ENCODE measurements at regions not wholly inside any gene's neighbourhood (a gene's known extent, or its start where the extent isn't known, plus 50 kb on each side); places are given as distances from the start of the nearest gene placed in this dataset.

GRCh38 chr7:46746695-46747687, 825.9 kb upstream of the IGFBP3 start:
- TF ChIP-seq CTCF (IDR thresholded peaks at IDR 0.05) = no peak

GRCh38 chr7:46745707-46746090, 824.6 kb upstream of the IGFBP3 start:
- Mint-ChIP-seq H3K36me3 (ENCODE audit: low read depth) (no peaks in the 10 kb centered on the region), H3K27me3 (ENCODE audit: insufficient read depth) (peaks cover 3% of the 10 kb centered on the region; the same call in 1 of the 2 replicates), H3K4me1 (ENCODE audit: low read depth) (peaks cover 49% of the 10 kb centered on the region), H3K9me3 (no peaks in the 10 kb centered on the region), H3K27ac (no peak overlapping the region; the same call in 1 of the 2 replicates), H3K4me3 (no peak overlapping the region)
- DNase-seq = no peak
- peak; percentile 24; the same call in 1 of the 2 replicates for TF ChIP-seq CTCF (IDR thresholded peaks at IDR 0.05)

More at GRCh38 chr7:46746695-46747687, 825.9 kb upstream of the IGFBP3 start:
- no peak overlapping the region for H3K27ac Mint-ChIP-seq
- no peaks in the 10 kb centered on the region for H3K36me3 Mint-ChIP-seq (ENCODE audit: low read depth)
- no peak overlapping the region for H3K4me3 Mint-ChIP-seq
- DNase-seq = no peak
- H3K27me3 Mint-ChIP-seq (ENCODE audit: insufficient read depth) = peaks cover 1% of the 10 kb centered on the region; the same call in 1 of the 2 replicates
- H3K9me3 Mint-ChIP-seq = no peaks in the 10 kb centered on the region
- peaks cover 60% of the 10 kb centered on the region for H3K4me1 Mint-ChIP-seq (ENCODE audit: low read depth)

- H3K27me3 Mint-ChIP-seq (ENCODE audit: insufficient read depth) = peaks cover 3% of the 10 kb centered on the region; the same call in 1 of the 2 replicates
- no peaks in the 10 kb centered on the region for H3K36me3 Mint-ChIP-seq (ENCODE audit: low read depth)
- no peak overlapping the region; the same call in 1 of the 2 replicates for H3K27ac Mint-ChIP-seq
- DNase-seq = peak; percentile 15
- H3K4me3 Mint-ChIP-seq = no peak overlapping the region
- no peaks in the 10 kb centered on the region for H3K9me3 Mint-ChIP-seq
- no peak for TF ChIP-seq CTCF (IDR thresholded peaks at IDR 0.05)
- H3K4me1 Mint-ChIP-seq (ENCODE audit: low read depth) = peaks cover 46% of the 10 kb centered on the region
Measured at GRCh38 chr7:46744957-46745706, 824.1 kb upstream of the IGFBP3 start.

- DNase-seq = no peak
- peaks cover 50% of the 10 kb centered on the region for H3K4me1 Mint-ChIP-seq (ENCODE audit: low read depth)
- peaks cover 3% of the 10 kb centered on the region; the same call in 1 of the 2 replicates for H3K27me3 Mint-ChIP-seq (ENCODE audit: insufficient read depth)
- TF ChIP-seq CTCF (IDR thresholded peaks at IDR 0.05) = no peak
- H3K9me3 Mint-ChIP-seq = no peaks in the 10 kb centered on the region
- no peak overlapping the region for H3K27ac Mint-ChIP-seq
- H3K36me3 Mint-ChIP-seq (ENCODE audit: low read depth) = no peaks in the 10 kb centered on the region
- H3K4me3 Mint-ChIP-seq = no peak overlapping the region
Measured at GRCh38 chr7:46742601-46743000, 821.5 kb upstream of the IGFBP3 start.

- no peak overlapping the region for H3K27ac Mint-ChIP-seq
- no peaks in the 10 kb centered on the region for H3K9me3 Mint-ChIP-seq
- no peak overlapping the region for H3K4me3 Mint-ChIP-seq
- no peak for DNase-seq
- H3K36me3 Mint-ChIP-seq (ENCODE audit: low read depth) = no peaks in the 10 kb centered on the region
- H3K27me3 Mint-ChIP-seq (ENCODE audit: insufficient read depth) = peaks cover 1% of the 10 kb centered on the region; the same call in 1 of the 2 replicates
- H3K4me1 Mint-ChIP-seq (ENCODE audit: low read depth) = peaks cover 50% of the 10 kb centered on the region
- no peak for TF ChIP-seq CTCF (IDR thresholded peaks at IDR 0.05)
Measured at GRCh38 chr7:46741938-46742540, 821.0 kb upstream of the IGFBP3 start.
